HG02798 (cell line): ENCODE measurements at regions not wholly inside any gene's neighbourhood (a gene's known extent, or its start where the extent isn't known, plus 50 kb on each side); places are given as distances from the start of the nearest gene placed in this dataset.
"Not testable (repeated sequence)": the region's sequence is repeated elsewhere in the genome, so short reads cannot be mapped to it uniquely, and the experiment has no call there.

ENCODE experiments used
- ATAC-seq: cut with Tn5 transposase; IDR thresholded peaks from one replicate; pipeline ENCODE4 v1.9.1; 2021; ENCODE audit warnings: mild to moderate bottlenecking; ENCODE audit not compliant: unreplicated experiment, poor library complexity

- no peak for ATAC-seq
Measured at GRCh38 chr1:94678202-94678848, 136.8 kb upstream of the F3 start.

- no peak for ATAC-seq
Measured at GRCh38 chr1:94677714-94678113, 136.2 kb upstream of the F3 start.

- ATAC-seq = no peak
Measured at GRCh38 chr1:94677087-94677486, 135.5 kb upstream of the F3 start.

- no peak for ATAC-seq
Measured at GRCh38 chr1:94676686-94677085, 135.1 kb upstream of the F3 start.

- ATAC-seq = no peak
Measured at GRCh38 chr1:94675373-94675772, 133.8 kb upstream of the F3 start.

GRCh38 chr1:94674876-94675275, 133.3 kb upstream of the F3 start:
- ATAC-seq = no peak

- ATAC-seq = no peak
Measured at GRCh38 chr1:94672934-94673333, 131.4 kb upstream of the F3 start.

GRCh38 chr1:94672001-94672400, 130.4 kb upstream of the F3 start:
- ATAC-seq = no peak

GRCh38 chr1:94670273-94670672, 128.7 kb upstream of the F3 start:
- ATAC-seq = no peak

- no peak for ATAC-seq
Measured at GRCh38 chr1:94669198-94669597, 127.6 kb upstream of the F3 start.

- ATAC-seq = no peak
Measured at GRCh38 chr1:94668528-94668927, 127.0 kb upstream of the F3 start.

GRCh38 chr1:94667818-94668217, 126.3 kb upstream of the F3 start:
- no peak for ATAC-seq

GRCh38 chr1:94666797-94667196, 125.2 kb upstream of the F3 start:
- ATAC-seq = no peak

GRCh38 chr1:94661431-94661932, 119.9 kb upstream of the F3 start:
- no peak for ATAC-seq

- no peak for ATAC-seq
Measured at GRCh38 chr1:94660994-94661393, 119.4 kb upstream of the F3 start.

- no peak for ATAC-seq
Measured at GRCh38 chr1:94660258-94660657, 118.7 kb upstream of the F3 start.

GRCh38 chr1:94659202-94659601, 117.6 kb upstream of the F3 start:
- ATAC-seq = not testable (repeated sequence)

GRCh38 chr1:94658221-94658620, 116.7 kb upstream of the F3 start:
- ATAC-seq = no peak

GRCh38 chr1:94657776-94658175, 116.2 kb upstream of the F3 start:
- ATAC-seq = not testable (repeated sequence)

GRCh38 chr1:94656967-94657366, 115.4 kb upstream of the F3 start:
- no peak for ATAC-seq

GRCh38 chr1:94654919-94655318, 113.4 kb upstream of the F3 start:
- no peak for ATAC-seq

GRCh38 chr1:94654459-94654858, 112.9 kb upstream of the F3 start:
- no peak for ATAC-seq

- no peak for ATAC-seq
Measured at GRCh38 chr1:94654031-94654430, 112.5 kb upstream of the F3 start.
